ENCODE measurements at regions not wholly inside any gene's neighbourhood (a gene's known extent, or its start where the extent isn't known, plus 50 kb on each side); places are given as distances from the start of the nearest gene placed in this dataset.

DNA sequence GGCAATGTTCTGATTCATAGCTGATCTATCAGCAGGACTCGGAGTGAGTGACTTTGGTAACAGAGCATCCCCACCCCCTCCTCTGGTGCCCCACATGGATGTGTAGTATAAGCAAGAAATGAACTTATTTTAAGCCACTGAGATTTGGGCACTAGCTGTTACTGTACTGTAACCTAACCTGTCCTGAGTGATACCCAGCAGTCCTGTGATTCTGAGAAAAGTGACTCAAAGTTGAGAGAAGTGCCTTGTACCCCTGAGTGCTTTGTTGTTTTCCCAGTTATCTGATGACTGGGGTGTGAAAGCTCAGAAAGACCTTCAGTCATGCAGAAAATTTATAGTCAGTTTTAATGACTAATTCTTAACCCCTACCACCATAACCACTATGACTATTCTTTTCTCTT is 439.9 kb upstream of the RBMS3 start:
- no peak overlapping the region for H3K4me3 ChIP-seq (ENCODE audit: low read length)
- Mint-ChIP-seq H3K27ac (no peak overlapping the region), H3K36me3 (ENCODE audit: low read depth) (no peaks in the 10 kb centered on the region), H3K4me3 (no peak overlapping the region), H3K9me3 (no peaks in the 10 kb centered on the region), H3K27me3 (no peaks in the 10 kb centered on the region), H3K4me1 (ENCODE audit: low read depth) (no peaks in the 10 kb centered on the region)
- DNase-seq = no peak
- H3K4me1 ChIP-seq (ENCODE audit: insufficient read depth, low read length) = no peaks in the 10 kb centered on the region
- no peaks in the 10 kb centered on the region for H3K36me3 ChIP-seq (ENCODE audit: insufficient read depth, low read length)
- ChIA-PET CTCF (no interaction called here), POLR2A (no interaction called here)
- H3K27me3 ChIP-seq (ENCODE audit: control insufficient read depth in 1 of 2, insufficient read depth in 2 of 2, low read length in 2 of 2) = no peaks in the 10 kb centered on the region
- intact Hi-C loops (cut with DNase I, micrococcal nuclease) = loop anchor here in 1 of 2 experiments (10.0 kb wide), 1 partner anchor 634 kb away; no protein-coding TSS in a partner anchor
- no peak overlapping the region for H3K27ac ChIP-seq (ENCODE audit: low read depth in 1 of 2, low read length in 2 of 2)
- TF ChIP-seq, protein P1, sequence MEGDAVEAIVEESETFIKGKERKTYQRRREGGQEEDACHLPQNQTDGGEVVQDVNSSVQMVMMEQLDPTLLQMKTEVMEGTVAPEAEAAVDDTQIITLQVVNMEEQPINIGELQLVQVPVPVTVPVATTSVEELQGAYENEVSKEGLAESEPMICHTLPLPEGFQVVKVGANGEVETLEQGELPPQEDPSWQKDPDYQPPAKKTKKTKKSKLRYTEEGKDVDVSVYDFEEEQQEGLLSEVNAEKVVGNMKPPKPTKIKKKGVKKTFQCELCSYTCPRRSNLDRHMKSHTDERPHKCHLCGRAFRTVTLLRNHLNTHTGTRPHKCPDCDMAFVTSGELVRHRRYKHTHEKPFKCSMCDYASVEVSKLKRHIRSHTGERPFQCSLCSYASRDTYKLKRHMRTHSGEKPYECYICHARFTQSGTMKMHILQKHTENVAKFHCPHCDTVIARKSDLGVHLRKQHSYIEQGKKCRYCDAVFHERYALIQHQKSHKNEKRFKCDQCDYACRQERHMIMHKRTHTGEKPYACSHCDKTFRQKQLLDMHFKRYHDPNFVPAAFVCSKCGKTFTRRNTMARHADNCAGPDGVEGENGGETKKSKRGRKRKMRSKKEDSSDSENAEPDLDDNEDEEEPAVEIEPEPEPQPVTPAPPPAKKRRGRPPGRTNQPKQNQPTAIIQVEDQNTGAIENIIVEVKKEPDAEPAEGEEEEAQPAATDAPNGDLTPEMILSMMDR (IDR thresholded peaks at IDR 0.05) = no peak
- peaks cover 0 to 3% of the 10 kb centered on the region in 2 experiments for H3K9me3 ChIP-seq (ENCODE audit: control insufficient read depth in 1 of 2, insufficient read depth in 1 of 2, low read length in 2 of 2)
- no peak for ATAC-seq (ENCODE audit: poor library complexity)

DNA sequence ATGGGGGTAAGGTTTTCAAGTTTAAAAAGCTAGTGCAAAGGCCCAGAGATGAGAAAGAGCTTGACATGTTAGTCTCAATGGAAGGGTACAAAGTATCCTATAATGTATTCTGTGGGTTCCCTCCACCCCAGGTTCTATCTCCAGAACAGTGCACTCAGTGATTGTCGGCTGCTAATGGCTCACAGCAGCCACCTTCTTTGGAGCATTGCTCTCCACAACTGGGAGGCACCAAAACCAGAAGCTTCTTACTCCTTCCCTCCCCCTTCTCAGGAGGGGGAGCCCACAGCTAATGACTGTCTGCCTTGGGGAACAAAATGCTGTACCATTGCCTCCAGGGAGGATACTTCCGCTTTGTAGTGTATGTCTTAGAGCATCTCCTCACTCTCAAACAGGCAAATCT is 439.4 kb upstream of the RBMS3 start:
- no peaks in the 10 kb centered on the region for H3K27me3 Mint-ChIP-seq
- H3K27ac Mint-ChIP-seq = no peak overlapping the region
- Histone ChIP-seq H3K27ac (ENCODE audit: low read depth in 1 of 2, low read length in 2 of 2) (no peak overlapping the region), H3K4me1 (ENCODE audit: insufficient read depth, low read length) (no peaks in the 10 kb centered on the region), H3K4me3 (ENCODE audit: low read length) (no peak overlapping the region), H3K9me3 (ENCODE audit: control insufficient read depth in 1 of 2, insufficient read depth in 1 of 2, low read length in 2 of 2) (peaks cover 0 to 3% of the 10 kb centered on the region in 2 experiments), H3K27me3 (ENCODE audit: control insufficient read depth in 1 of 2, insufficient read depth in 2 of 2, low read length in 2 of 2) (no peaks in the 10 kb centered on the region), H3K36me3 (ENCODE audit: insufficient read depth, low read length) (no peaks in the 10 kb centered on the region)
- no peaks in the 10 kb centered on the region for H3K4me1 Mint-ChIP-seq (ENCODE audit: low read depth)
- intact Hi-C loops (cut with DNase I, micrococcal nuclease) = loop anchor here in 1 of 2 experiments (10.0 kb wide), 1 partner anchor 633 kb away; no protein-coding TSS in a partner anchor
- ATAC-seq (ENCODE audit: poor library complexity) (no peak), DNase-seq (no peak)
- H3K9me3 Mint-ChIP-seq = no peaks in the 10 kb centered on the region
- H3K4me3 Mint-ChIP-seq = no peak overlapping the region
- TF ChIP-seq, protein P1 (IDR thresholded peaks at IDR 0.05) = no peak
- ChIA-PET POLR2A (no interaction called here), CTCF (no interaction called here)
- no peaks in the 10 kb centered on the region for H3K36me3 Mint-ChIP-seq (ENCODE audit: low read depth)

DNA sequence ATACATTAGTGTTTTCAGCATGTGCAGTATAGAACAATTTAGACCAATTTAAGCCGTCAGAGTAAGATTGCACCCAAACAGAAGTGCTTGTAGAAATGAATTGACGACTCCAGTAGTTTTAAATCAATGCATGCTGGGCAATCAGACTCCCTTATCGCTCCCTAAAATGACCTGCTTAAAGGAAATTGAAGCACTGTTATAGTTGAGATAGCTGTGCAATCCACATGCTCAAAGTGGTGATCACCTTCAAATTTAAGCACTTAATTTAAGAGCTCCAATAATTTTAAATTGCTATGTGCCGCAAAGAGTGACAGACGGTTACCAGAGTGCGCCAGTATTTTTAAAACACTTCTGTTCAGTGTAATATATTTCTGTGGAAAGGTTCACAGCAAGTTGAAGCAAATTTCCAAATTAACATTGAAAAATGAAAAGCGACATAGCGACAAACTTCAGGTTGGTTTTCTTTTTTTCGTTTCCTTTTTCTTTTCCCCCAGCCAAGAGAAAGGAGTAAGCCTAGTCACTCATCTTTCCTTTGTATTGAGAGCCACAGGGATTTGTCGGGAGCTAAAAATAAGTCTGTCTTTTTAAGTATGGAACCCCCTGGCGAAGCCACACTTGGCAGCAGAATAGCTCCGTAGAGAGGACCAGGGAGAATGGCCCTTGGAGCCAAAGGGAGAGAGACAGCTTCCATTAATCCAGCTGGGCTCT is 436.4 kb upstream of the RBMS3 start:
- Histone ChIP-seq H3K4me1 (ENCODE audit: insufficient read depth, low read length) (no peaks in the 10 kb centered on the region), H3K36me3 (ENCODE audit: insufficient read depth, low read length) (no peaks in the 10 kb centered on the region), H3K27ac (ENCODE audit: low read depth in 1 of 2, low read length in 2 of 2) (no peak overlapping the region), H3K4me3 (ENCODE audit: low read length) (no peak overlapping the region), H3K27me3 (ENCODE audit: control insufficient read depth in 1 of 2, insufficient read depth in 2 of 2, low read length in 2 of 2) (no peaks in the 10 kb centered on the region), H3K9me3 (ENCODE audit: control insufficient read depth in 1 of 2, insufficient read depth in 1 of 2, low read length in 2 of 2) (peaks cover 0 to 3% of the 10 kb centered on the region in 2 experiments)
- intact Hi-C loops (cut with DNase I, micrococcal nuclease) = loop anchor here in 1 of 2 experiments (10.0 kb wide), 1 partner anchor 630 kb away; no protein-coding TSS in a partner anchor
- H3K4me3 Mint-ChIP-seq = no peak overlapping the region
- DNase-seq = no peak
- H3K27me3 Mint-ChIP-seq = no peaks in the 10 kb centered on the region
- POLR2A ChIA-PET = no interaction called here
- ATAC-seq (ENCODE audit: poor library complexity) = no peak
- no peaks in the 10 kb centered on the region for H3K4me1 Mint-ChIP-seq (ENCODE audit: low read depth)
- CTCF ChIA-PET = no interaction called here
- H3K27ac Mint-ChIP-seq = no peak overlapping the region
- TF ChIP-seq, protein P1 (IDR thresholded peaks at IDR 0.05) = no peak
- H3K36me3 Mint-ChIP-seq (ENCODE audit: low read depth) = no peaks in the 10 kb centered on the region
- H3K9me3 Mint-ChIP-seq = no peaks in the 10 kb centered on the region
